HCEC 1CT (cell line): ENCODE measurements at regions not wholly inside any gene's neighbourhood (a gene's known extent, or its start where the extent isn't known, plus 50 kb on each side); places are given as distances from the start of the nearest gene placed in this dataset.

Source experiments
- DNase-seq: peaks from one replicate; pipeline ENCODE4 v3.0.0-alpha.2; 2017

DNA sequence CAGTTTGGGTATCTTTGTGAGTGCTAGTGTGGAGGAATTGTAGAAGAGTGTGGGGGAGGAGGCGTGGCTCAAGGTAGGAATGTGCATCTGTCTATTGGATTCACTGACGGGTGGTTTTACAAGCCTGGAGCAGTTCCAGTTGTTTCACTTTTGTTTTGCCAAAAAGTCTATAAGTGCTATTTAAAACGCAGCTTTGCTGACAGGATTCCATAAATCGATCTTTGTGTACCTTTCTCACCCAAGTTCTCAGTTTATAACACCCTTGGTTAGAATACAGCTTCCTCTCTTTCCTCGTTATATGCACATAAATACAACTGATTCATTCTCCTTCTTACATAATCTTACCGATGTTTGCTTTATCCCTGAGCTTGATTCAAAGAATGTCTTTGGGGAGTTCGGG is 123.2 kb upstream of the UBE2E2 start:
- no peak for DNase-seq

DNA sequence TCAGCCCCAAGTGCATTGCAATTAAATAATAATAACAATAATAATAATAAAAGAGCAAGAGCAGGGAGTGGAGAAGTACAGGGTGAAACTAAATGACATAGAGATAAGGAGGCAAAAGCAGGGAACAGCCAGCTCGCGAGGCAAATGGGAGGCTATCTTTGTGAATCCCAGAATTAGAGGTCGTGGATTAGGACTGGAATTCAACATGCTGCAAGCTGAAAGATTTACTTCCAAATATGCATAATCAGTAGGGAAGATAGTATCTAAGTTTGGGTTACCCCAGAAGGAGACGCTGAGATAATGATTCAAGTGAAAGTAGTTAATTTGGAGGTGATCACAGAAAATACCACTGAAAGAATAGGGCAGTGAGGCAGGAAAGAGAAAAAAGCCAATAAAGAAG is 119.4 kb upstream of the UBE2E2 start:
- no peak for DNase-seq

DNA sequence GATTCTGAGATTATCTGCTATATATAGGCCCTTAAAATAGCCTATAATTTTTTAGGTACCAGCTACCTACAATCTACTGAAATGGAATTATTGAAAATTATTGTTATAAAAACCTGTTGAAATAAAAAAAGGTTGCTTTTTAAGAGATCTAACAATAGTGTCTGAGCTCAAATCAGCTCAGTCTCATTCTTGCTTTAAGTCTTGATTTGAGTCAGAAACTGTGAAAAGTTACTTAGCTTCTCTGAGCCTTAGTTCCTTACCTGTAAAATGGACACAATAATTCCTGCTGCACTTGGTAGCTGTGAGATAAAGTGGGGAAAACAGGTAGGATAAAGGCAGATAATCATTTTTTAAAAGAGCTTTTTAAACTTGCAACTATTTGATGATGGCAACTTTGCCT is 118.8 kb upstream of the UBE2E2 start:
- no peak for DNase-seq

DNA sequence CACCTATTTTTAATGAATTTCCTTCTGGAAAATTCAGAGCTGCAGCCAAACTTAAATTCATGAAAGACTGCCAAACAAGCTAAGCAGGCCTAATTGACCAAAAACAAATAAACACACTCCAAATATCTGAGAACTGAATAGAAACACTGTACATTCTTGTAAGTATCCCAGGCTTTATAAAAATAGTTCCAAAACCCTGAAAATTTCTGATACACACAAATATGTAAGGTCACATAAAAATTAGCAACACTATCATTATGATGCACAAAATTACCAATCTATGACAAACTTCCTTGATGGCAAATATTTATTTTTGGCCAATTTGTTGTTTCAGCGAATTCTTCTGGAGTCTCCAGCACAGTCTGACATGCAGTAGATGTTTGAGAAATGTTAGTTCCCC is 117.9 kb upstream of the UBE2E2 start:
- DNase-seq: no peak

DNA sequence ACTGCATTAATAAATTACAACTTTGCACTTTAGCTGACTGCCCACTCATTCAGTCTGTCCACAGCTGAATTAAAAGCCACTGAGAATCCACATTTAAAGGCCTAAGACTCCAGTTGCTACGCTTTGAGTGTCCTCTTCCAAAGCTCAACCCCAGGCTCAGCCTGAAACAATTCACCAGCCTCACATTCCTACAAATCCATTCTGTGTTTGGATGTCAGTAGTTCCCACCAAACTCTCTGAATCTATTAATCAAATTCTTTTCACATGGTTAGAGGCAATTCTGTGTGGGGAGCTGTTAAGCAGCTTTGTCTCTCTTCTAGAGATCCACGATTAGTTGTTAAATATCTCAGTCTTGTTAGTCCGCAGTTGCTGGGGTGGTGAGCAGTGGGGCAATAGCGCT is 116.8 kb upstream of the UBE2E2 start:
- no peak for DNase-seq

DNA sequence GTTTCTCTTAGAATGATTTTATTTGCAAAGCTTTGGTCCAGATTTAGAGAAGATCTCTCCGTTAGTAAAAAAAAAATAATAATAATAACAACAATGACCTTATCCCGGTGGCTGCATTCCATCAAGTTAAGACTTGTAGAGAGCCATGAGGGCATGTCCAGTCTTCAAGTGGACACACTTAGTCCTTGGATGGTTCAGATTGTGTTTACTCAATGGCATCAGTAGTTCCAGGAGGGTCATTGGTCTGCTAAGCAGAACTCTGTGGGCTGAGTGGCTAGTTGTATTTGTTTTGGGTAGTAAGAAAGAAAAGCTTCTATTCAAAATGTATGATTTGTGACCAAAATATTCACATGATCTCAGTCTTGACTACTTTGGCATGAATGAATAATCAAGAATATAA is 116.3 kb upstream of the UBE2E2 start:
- no peak for DNase-seq

DNA sequence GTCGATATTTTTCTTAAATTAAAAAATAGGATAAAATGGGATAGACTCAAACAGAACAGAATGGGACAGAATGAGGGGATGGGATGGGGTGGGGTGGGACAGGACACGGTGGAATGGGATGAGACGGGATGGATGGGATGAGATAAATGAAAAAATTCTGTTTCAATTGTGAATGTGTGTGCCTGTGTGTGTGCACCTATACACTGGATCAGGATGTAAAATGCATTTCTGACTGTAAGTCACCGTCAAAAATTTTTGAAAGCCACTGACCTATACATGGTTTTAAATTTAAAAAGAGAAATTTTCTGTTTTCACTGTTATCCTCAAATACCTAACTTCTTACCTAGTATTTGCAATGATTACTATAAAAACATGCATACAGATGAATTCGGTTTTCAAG is 108.7 kb upstream of the UBE2E2 start:
- no peak for DNase-seq

DNA sequence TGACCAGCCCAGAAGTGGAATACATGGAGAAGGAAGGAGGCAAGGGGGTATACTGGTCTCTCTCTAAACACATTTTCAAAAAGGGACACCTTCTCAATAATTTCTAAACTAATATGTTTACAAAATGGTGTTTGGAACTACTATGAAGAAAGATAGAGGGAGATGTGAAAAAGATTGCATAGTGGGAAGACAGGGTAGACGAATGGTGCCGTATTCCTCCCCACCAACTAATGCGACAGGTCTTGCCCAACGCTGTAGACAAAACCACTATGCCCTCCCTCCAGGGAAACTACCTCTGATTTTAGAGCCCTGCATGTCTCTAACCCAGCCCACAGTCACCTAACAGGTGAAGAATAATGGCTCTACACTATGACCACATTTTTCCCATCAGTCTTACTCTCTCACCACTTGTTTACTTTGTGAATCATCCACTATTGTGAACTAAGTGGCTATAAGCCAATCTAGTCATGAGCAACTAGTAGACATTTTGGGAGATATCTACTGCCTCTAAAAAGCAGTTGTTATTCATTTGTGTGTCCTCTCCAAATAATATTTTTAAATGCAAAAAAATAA is 108.2 kb upstream of the UBE2E2 start:
- DNase-seq: peak; percentile 66

DNA sequence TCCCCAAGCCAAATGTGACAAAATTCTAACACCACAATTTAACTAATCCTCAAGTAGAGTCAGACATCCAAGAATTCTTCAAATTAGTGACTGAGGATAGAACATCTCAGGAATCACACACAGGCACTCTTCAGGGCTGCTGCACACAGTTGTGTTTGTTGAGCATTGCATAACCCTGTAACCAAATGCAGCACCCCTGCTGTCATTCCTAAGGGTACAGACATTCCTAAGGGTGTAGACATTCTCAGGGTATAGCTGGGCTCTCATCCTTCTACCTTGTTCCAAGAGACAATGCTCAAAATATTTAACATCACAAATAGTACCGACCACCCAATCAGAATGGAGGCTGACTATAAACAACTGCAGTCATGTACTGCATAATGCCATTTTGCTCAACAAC is 107.1 kb upstream of the UBE2E2 start:
- DNase-seq: no peak

DNA sequence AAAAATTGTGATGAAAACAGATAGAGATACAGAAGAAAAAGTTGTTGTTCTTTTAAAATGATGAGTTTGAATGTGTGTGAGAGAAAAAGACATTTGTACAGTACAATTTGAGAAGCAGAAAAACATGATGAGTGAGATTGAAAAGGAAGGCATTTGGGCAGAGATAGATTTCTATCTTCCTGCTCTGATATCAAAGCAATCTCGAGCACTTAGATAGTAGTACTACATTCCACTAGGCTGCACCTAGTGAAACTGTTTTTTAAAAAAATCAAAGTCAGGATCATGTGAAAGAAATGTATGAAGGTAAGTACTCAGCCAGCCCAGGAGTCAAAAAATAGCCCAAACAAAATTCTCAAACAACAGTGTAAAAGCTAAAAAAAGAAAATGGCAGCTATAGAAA is 104.1 kb upstream of the UBE2E2 start:
- no peak for DNase-seq

DNA sequence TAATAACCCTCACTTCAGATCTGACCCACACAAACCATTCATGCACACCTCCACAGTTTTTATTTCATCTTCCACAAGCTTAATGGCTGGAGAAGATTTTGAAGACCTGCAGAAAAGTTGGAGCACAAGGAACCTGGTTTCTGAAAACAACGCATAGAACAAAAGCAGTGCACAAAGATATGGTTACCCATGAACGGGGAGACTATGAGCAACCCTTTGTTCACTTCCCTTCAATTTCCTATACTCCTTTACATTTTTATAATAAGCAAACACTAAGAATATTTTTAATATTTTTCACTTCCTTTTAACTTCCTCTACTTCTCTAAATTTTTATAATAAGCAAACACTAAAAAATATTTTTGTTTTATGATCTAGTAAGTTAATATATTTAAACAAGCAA is 103.5 kb upstream of the UBE2E2 start:
- DNase-seq: no peak

DNA sequence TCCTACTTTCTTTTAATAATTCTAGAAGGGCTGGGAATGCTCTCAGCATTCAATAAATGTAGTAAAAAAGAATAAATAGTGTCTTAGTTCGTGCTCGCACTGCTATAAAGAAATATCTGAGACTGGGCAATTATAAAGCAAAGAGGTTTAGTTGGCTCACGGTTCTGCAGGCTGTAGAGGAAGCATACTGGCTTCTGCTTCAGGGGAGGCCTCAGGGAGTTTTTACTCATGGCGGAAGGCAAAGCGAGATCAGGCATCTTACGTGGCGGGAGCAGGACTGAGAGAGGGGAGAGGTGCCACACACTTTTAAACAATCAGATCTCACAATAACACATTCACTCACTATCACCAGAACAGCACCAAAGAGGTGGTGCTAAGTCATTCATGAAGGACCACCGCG is 103.0 kb upstream of the UBE2E2 start:
- DNase-seq: no peak

DNA sequence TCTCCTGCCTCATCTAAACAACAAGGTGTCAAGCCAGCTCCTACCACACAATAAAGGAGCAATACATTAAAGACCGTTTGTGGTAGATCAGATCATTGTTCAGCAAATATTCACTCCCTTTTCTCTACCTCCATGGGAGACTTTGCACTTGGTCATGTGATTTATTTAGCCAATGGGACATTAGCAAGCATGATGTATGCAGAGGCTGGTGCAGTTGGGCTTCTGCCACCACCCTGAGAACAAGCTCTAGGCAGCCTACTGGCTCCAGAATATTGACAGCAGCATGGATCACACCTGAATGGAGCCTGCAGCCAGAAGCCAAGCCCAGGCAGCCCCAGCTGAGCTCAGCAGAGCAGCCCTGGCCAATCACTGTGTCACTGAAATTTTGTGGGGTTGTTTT is 99.4 kb upstream of the UBE2E2 start:
- no peak for DNase-seq

DNA sequence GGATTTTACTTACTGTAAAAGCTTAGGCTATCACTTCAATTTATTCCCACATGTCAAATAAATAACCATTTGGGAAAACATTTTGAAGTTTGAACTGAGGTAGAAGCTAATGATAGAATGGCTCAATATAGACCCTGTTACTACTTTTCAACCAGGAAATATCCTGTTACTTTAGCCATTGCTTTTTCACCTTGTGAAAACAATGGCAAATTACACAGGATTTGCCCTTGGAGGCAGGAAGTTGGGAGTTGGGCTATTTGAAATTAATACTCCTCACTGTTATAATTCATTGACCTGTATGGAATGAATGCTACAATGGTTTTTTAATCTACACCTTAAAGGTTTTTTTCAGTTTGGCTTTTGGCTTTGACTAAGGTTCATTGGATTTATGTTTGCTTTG is 98.1 kb upstream of the UBE2E2 start:
- DNase-seq: no peak

DNA sequence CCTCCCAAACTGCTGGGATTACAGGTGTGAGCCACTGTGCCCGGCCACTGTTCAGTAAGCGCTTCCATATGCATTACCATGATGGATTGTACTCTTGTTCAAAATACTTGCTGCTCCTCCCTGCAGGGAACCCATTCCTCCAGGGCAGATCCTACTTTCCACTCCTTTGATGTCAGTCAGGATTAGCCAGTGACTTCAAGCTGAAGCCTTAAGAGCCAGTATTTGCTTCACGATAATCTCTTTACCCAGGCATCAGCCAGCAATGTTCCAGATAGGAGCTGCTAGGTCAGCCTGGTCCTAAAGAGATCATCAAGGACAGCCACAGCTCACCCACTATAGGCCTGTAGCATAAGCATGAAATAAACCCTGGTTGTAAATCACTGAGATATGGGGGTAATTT is 96.5 kb upstream of the UBE2E2 start:
- no peak for DNase-seq

DNA sequence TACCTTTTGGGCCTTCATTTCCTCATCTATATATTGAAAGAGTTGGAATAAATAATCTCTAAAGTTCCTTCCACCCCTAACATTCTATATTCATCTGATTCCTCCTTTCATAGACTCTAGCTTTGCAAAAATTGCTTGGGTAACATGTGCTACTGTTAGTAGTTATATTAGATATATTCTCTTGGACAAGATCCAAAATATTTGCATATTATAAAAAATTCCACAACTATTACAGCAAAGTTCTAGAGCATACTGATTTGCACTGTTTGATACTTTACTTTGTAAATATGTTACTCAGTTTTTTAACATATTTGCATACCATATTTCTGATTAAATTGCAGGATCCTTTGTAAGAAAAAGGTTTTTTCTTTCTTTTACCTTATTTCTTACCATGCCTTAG is 95.9 kb upstream of the UBE2E2 start:
- no peak for DNase-seq

DNA sequence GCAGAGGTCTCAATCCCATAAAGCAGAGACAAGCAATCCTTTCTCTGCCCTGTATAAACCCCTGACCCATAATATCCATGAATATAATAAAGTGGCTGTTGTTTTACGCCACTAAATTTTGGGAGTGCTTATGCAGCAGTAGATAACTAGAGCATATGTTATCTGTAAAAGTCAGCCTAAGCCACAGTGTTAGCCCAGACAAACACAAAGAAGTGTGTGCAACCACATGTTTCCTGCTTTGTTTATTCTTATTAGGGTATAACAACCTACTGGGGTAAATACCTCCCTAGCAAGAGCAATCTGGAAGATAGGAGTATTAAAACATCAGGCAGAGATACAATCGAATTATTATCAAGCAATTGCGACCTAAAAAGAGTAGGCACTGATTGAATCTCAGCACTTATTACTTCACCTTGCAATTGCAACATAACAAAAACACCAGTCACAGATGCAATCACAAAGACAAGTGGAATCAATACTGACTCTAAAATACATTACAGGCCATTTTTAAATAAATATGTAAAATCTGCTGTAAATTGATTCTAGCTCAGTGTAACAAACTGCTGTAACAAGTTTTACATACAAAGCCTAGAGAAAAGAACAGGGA is 94.6 kb upstream of the UBE2E2 start:
- DNase-seq: no peak

DNA sequence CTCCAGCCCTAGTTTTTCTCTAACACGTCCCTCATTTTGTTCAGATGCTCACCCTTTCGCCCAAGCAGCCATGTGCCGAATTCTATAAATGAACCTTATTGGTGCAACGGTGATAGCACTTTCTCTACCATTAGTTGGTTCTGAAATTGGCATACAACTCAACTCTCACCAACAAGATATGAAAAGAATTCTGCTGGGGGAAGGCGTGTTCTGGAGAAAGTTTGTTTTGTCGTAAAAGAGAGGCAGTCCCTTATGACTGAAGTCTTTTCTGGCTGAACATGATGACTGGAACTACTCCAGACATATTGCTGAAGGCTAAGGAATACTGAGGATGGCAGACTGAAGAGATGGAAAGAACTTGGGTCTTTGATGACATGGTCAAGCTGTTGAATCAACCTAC is 91.8 kb upstream of the UBE2E2 start:
- DNase-seq: no peak

DNA sequence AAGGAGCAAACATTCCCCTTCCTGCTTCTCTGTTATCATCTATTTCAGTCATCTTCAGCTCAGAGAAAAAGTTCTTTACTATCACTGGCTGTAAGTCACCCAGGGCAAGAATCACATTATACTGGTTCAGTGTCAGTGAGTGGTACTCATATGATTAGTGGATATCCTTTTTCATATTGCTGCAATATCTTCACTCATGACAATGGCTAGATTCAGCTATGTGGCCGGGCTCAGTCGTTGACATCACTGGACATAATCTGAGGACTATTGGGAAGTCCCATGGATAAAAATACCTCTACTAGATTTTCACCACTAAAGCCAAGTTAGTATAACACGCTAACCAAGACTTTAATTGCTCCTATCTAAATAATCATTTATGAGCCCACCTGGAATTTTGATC is 91.3 kb upstream of the UBE2E2 start:
- DNase-seq: no peak

DNA sequence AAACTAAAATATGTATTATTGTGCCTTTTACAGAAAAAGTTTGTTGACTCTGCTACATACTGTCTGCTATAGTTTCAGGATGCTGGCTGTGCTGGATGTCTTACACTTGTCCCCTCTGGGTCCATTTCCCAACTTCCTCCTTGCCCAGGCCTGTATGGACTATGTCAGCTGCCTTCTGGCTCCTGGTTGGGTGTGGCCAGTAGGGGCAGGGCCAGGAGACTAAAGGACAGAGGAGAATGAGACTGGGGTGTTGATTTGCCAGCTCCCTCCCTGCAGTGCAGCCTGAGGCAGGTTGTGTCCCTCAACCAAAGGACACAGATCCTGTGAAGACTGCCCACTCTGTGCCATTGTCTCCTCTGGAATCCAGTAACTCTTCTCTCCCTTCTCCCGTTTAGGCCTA is 90.6 kb upstream of the UBE2E2 start:
- DNase-seq: no peak

DNA sequence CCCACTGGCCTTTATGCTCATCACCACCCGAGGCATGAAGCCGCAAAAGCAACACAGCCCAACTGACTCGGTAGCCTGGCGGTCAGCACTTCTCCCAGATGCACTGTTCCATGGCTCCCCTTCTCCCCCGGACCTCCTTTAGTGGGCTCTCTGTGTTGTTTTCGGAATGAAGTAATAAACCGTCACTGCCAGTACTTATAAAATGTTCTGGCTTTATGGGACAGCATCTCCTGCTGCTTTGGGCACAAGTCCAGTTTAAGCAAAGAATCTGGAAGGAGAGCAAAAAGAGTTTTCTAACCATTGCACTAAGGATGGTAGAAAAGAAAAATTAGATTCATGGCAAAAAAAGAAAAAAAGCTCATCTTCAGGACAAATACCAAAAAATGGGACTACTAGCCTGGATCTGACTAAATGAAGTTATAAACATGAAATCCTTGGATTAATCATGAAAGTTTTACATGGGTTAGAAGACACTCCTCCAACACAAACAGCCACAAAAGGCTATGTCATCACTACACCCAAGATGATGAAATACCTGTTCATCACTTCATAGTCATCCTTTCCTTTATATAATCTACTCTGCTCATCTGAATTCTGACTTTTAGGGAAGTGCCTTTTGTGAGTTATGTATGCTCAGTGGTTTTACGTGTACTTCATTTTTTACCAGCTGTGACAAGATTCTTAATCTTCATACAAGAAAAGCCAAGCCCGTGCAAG is 89.5 kb upstream of the UBE2E2 start:
- DNase-seq: peak; percentile 44

DNA sequence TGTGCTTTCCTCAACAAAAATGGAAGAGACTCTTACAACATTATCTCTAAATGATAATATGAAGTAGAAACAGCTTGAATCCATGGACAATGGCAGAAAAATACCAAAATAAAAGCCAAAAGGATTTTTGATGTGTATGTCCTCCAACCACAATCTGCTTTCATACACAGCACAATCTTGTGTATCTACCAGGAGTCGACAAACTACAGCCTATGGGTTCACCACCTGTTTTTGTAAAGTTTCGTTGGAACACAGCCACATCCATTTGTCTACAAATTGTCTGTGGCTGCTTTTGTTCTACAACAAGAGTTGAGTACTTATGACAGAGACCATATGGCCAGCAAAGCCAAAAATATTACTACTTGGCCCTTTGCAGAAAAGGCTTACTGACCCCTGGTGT is 88.7 kb upstream of the UBE2E2 start:
- DNase-seq: no peak

DNA sequence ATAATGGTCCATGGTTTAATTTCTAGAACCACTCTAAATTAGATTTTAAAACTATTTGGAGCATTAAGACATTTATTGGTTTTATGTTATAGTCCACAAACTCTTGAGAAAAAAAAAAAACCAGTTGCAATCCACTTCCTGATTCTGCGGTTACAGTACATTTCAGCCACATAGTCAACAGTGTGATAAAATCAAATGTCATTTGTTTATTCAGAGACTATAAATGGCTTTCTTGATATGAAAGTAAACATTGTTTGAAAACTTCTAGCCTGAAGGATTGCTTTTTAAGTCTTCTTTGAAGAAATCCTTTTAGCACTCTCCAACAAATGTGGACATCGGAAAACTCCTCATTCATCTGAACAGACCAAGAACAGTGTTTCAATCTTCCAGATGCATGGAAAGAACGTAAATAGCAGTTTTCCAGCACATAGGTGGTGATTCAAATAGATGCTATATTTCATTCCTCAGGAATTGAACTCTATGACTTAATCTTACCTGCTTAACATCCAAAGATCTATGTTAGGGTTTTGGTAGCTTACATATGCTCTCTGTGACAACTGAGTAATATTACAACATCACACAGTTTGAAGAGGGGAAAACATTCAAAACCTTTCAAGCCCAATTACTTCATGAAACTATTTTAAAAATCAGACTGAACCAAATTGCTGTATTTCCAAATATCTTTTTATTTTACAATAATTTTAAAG is 87.8 kb upstream of the UBE2E2 start:
- no peak for DNase-seq
